ENCODE measurements at regions not wholly inside any gene's neighbourhood (a gene's known extent, or its start where the extent isn't known, plus 50 kb on each side); places are given as distances from the start of the nearest gene placed in this dataset.
"Not testable (repeated sequence)": the region's sequence is repeated elsewhere in the genome, so short reads cannot be mapped to it uniquely, and the experiment has no call there.

GRCh38 chr7:69301253-69301652 lies 297.0 kb upstream of the AUTS2 start:
- no peak overlapping the region for H2AFZ ChIP-seq (ENCODE audit: low read depth)
- no peaks in the 10 kb centered on the region for H3K4me1 ChIP-seq (ENCODE audit: low read depth, poor library complexity, severe bottlenecking)
- TF ChIP-seq CTCF (conservative IDR thresholded peaks at IDR 0.05; ENCODE audit: low read depth, low read length), result no peak

GRCh38 chr7:69309601-69310000 lies 288.7 kb upstream of the AUTS2 start:
- H2AFZ ChIP-seq (ENCODE audit: low read depth), result no peak overlapping the region
- no peaks in the 10 kb centered on the region for H3K27me3 ChIP-seq (ENCODE audit: insufficient read depth, low read depth)
- no peak overlapping the region for H3K4me3 ChIP-seq (IDR thresholded peaks at IDR 0.05; ENCODE audit: insufficient read depth, low read depth, low read length)
- H4K20me1 ChIP-seq (ENCODE audit: insufficient read depth), result no peaks in the 10 kb centered on the region
- no peak overlapping the region for H3K4me2 ChIP-seq
- no peak for TF ChIP-seq CTCF (conservative IDR thresholded peaks at IDR 0.05; ENCODE audit: low read depth, low read length)
- no peak overlapping the region for H3K9ac ChIP-seq
- H3K4me1 ChIP-seq (ENCODE audit: low read depth, poor library complexity, severe bottlenecking), result no peaks in the 10 kb centered on the region
- H3K36me3 ChIP-seq (ENCODE audit: insufficient read depth), result no peaks in the 10 kb centered on the region
- H3K79me2 ChIP-seq (ENCODE audit: insufficient read depth, low read depth), result no peaks in the 10 kb centered on the region
- H3K27ac ChIP-seq, result no peak overlapping the region

More at GRCh38 chr7:69301253-69301652, 297.0 kb upstream of the AUTS2 start:
- H3K27ac ChIP-seq, result no peak overlapping the region
- no peaks in the 10 kb centered on the region for H3K79me2 ChIP-seq (ENCODE audit: insufficient read depth, low read depth)
- no peaks in the 10 kb centered on the region for H3K27me3 ChIP-seq (ENCODE audit: insufficient read depth, low read depth)
- no peaks in the 10 kb centered on the region for H4K20me1 ChIP-seq (ENCODE audit: insufficient read depth)
- H3K36me3 ChIP-seq (ENCODE audit: insufficient read depth), result no peaks in the 10 kb centered on the region
- no peak overlapping the region for H3K9ac ChIP-seq
- no peak overlapping the region for H3K4me2 ChIP-seq
- H3K4me3 ChIP-seq (IDR thresholded peaks at IDR 0.05; ENCODE audit: insufficient read depth, low read depth, low read length), result no peak overlapping the region

GRCh38 chr7:69311489-69311888 lies 286.8 kb upstream of the AUTS2 start:
- H3K27ac ChIP-seq, result no peak overlapping the region
- H3K79me2 ChIP-seq (ENCODE audit: insufficient read depth, low read depth), result no peaks in the 10 kb centered on the region
- no peaks in the 10 kb centered on the region for H3K27me3 ChIP-seq (ENCODE audit: insufficient read depth, low read depth)
- H3K4me2 ChIP-seq, result no peak overlapping the region
- H3K4me1 ChIP-seq (ENCODE audit: low read depth, poor library complexity, severe bottlenecking), result peaks cover 2% of the 10 kb centered on the region
- H3K36me3 ChIP-seq (ENCODE audit: insufficient read depth), result no peaks in the 10 kb centered on the region
- H3K9ac ChIP-seq, result no peak overlapping the region
- H4K20me1 ChIP-seq (ENCODE audit: insufficient read depth), result no peaks in the 10 kb centered on the region
- H3K4me3 ChIP-seq (IDR thresholded peaks at IDR 0.05; ENCODE audit: insufficient read depth, low read depth, low read length), result no peak overlapping the region
- no peak for TF ChIP-seq CTCF (conservative IDR thresholded peaks at IDR 0.05; ENCODE audit: low read depth, low read length)
- H2AFZ ChIP-seq (ENCODE audit: low read depth), result no peak overlapping the region

GRCh38 chr7:69313852-69314251 lies 284.4 kb upstream of the AUTS2 start:
- not testable (repeated sequence) for H3K4me2 ChIP-seq; H3K4me3 ChIP-seq (IDR thresholded peaks at IDR 0.05; ENCODE audit: insufficient read depth, low read depth, low read length); H4K20me1 ChIP-seq (ENCODE audit: insufficient read depth)

GRCh38 chr7:69318794-69319193 lies 279.5 kb upstream of the AUTS2 start:
- no peak overlapping the region for H2AFZ ChIP-seq (ENCODE audit: low read depth)
- H3K79me2 ChIP-seq (ENCODE audit: insufficient read depth, low read depth), result no peaks in the 10 kb centered on the region
- H3K4me2 ChIP-seq, result no peak overlapping the region
- no peak for TF ChIP-seq CTCF (conservative IDR thresholded peaks at IDR 0.05; ENCODE audit: low read depth, low read length)
- no peaks in the 10 kb centered on the region for H3K27me3 ChIP-seq (ENCODE audit: insufficient read depth, low read depth)
- no peaks in the 10 kb centered on the region for H4K20me1 ChIP-seq (ENCODE audit: insufficient read depth)
- no peaks in the 10 kb centered on the region for H3K36me3 ChIP-seq (ENCODE audit: insufficient read depth)
- no peak overlapping the region for H3K4me3 ChIP-seq (IDR thresholded peaks at IDR 0.05; ENCODE audit: insufficient read depth, low read depth, low read length)
- no peak overlapping the region for H3K9ac ChIP-seq
- peaks cover 7% of the 10 kb centered on the region for H3K4me1 ChIP-seq (ENCODE audit: low read depth, poor library complexity, severe bottlenecking)
- no peak overlapping the region for H3K27ac ChIP-seq

More at GRCh38 chr7:69313852-69314251, 284.4 kb upstream of the AUTS2 start:
- H3K36me3 ChIP-seq (ENCODE audit: insufficient read depth); H2AFZ ChIP-seq (ENCODE audit: low read depth); H3K27me3 ChIP-seq (ENCODE audit: insufficient read depth, low read depth); H3K27ac ChIP-seq; H3K79me2 ChIP-seq (ENCODE audit: insufficient read depth, low read depth); H3K9ac ChIP-seq; H3K4me1 ChIP-seq (ENCODE audit: low read depth, poor library complexity, severe bottlenecking): not testable (repeated sequence)
